ENCODE measurements at regions not wholly inside any gene's neighbourhood (a gene's known extent, or its start where the extent isn't known, plus 50 kb on each side); places are given as distances from the start of the nearest gene placed in this dataset.

DNA sequence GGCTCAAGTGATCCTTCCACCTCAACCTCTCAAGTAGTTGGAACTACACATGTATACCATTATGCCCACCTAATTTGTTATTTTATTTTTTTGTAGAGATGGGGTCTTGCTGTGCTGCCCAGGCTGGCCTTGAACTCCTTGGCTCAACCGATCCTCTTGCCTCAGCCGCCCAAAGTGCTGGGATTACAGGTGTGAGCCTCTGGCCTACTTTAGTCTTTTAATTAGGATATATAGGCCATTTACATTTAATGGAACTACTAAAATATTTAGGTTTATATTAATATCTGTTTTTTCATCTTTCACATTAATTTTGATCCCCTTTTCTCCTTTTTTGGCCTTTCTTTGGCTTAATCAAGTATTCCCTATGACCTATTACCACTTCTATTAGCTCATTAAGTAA, 95.7 kb upstream of the OSR1 start:
- TF ChIP-seq POLR2AphosphoS5 (IDR thresholded peaks at IDR 0.05; ENCODE audit: low read depth, low read length), result no peak
- TF ChIP-seq, protein P1, sequence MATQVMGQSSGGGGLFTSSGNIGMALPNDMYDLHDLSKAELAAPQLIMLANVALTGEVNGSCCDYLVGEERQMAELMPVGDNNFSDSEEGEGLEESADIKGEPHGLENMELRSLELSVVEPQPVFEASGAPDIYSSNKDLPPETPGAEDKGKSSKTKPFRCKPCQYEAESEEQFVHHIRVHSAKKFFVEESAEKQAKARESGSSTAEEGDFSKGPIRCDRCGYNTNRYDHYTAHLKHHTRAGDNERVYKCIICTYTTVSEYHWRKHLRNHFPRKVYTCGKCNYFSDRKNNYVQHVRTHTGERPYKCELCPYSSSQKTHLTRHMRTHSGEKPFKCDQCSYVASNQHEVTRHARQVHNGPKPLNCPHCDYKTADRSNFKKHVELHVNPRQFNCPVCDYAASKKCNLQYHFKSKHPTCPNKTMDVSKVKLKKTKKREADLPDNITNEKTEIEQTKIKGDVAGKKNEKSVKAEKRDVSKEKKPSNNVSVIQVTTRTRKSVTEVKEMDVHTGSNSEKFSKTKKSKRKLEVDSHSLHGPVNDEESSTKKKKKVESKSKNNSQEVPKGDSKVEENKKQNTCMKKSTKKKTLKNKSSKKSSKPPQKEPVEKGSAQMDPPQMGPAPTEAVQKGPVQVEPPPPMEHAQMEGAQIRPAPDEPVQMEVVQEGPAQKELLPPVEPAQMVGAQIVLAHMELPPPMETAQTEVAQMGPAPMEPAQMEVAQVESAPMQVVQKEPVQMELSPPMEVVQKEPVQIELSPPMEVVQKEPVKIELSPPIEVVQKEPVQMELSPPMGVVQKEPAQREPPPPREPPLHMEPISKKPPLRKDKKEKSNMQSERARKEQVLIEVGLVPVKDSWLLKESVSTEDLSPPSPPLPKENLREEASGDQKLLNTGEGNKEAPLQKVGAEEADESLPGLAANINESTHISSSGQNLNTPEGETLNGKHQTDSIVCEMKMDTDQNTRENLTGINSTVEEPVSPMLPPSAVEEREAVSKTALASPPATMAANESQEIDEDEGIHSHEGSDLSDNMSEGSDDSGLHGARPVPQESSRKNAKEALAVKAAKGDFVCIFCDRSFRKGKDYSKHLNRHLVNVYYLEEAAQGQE (IDR thresholded peaks at IDR 0.05; ENCODE audit: insufficient read depth in 1 of 2, low read depth in 2 of 2, low read length in 2 of 2), result no peak

All from PFSK-1 (cell line).